HuH-7 (cell line): ENCODE measurements at regions not wholly inside any gene's neighbourhood (a gene's known extent, or its start where the extent isn't known, plus 50 kb on each side); places are given as distances from the start of the nearest gene placed in this dataset.
"Not testable (repeated sequence)": the region's sequence is repeated elsewhere in the genome, so short reads cannot be mapped to it uniquely, and the experiment has no call there.

Experiments
- DNase-seq: peaks from one replicate; pipeline ENCODE4 v3.0.0; 2011; ENCODE audit warnings: low spot score

GRCh38 chr2:129377078-129377469 lies 602.4 kb upstream of the RAB6C start:
- DNase-seq = no peak

DNA sequence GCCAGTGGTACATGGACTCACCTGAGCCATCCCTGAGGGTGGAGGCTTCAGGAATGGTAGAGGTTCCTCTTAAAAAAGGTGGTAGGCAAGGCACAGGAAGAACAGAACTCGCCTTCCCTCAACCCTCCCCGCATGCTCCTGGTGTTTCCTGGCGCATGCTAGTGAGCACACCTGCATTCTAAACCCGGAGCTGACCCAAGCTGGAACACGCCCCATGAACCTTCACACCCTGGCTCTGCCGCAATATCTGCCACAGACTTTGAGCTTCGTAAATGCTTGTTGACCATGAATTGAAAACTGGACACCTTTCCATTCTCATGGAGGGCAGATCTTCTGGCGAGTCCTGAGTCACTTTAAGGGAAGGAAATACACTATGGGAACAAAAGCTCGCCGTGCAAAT lies 601.3 kb upstream of the RAB6C start:
- DNase-seq = no peak

- no peak for DNase-seq
Observed at GRCh38 chr2:129379411-129379810, 600.1 kb upstream of the RAB6C start.

DNA sequence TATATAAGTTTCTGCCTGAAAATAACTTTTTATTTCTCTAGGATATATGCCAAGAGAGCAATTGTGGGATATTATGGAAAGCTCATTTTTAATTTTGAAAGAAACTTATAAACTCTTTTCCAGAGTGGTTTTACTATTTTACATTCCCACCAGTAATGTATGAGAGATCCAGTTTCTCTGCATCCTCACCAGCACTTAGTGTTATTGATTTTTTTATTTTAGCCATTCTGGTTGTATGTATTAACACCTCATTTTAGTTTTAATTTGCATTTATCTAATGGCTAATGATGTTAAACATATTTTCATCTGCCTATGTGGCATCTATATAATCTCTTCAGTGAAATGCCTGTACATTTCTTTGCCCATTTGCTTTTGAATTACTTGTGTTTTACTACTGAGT lies 597.7 kb upstream of the RAB6C start:
- DNase-seq = no peak

GRCh38 chr2:129388870-129389269 lies 590.6 kb upstream of the RAB6C start:
- no peak for DNase-seq

DNA sequence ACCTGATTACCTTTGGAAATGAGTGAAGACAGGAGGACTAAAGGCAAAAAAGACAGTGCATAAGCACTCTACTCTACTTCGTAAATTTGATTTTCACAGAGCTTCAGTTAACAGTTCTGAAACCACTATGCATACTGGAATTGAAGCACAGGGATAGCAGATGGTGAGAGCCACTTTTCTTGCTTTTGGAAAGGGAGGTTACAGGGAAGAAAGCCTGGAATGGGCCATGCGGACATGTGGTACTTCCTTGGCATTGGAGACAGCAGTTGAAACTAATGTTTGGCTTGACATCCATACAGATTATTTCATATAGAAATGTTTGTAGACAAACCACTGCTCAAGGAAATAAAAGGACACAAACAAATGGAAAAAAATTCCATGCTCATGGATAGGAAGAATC lies 585.6 kb upstream of the RAB6C start:
- DNase-seq = no peak

- DNase-seq = peak; percentile 8
Observed at GRCh38 chr2:129396980-129397599, 582.4 kb upstream of the RAB6C start.

DNA sequence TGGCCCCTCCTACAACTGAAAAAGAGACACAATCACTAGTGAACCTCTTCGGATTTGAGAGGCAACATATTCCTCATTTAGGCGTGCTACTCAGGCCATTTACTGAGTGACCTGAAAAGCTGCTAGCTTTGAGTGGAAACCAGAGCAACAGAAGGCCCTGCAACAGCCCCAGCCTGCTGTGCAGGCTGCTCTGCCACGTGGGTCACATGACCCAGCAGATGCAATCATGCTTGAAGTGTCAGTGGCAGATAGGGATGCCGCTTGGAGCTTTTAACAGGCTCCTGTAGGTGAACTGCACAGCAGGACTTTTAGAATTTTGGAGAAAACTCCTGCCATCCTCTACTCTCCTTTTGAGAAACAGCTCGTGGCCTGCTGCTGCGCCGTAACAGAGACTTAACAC lies 578.6 kb upstream of the RAB6C start:
- DNase-seq = no peak

DNA sequence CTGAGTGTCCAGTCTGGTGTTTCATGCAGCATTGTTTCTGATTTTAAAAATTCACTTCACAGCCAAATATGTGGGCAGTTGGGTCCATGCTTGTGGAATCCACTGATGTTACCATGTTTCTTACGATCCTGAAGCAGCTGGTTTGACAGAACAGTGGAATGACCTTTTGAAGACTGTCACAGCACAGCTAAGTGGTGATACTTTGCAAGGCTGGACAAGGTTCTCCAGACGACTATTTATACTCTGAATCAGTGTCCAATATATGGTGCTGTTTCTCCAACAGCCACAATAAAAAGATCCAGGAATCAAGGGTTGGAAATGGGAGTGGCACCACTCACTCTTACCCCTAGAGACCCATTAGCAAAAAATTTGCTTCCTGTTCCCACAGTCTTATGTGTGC lies 577.4 kb upstream of the RAB6C start:
- no peak for DNase-seq

- no peak for DNase-seq
Observed at GRCh38 chr2:129404000-129404685, 575.3 kb upstream of the RAB6C start.

DNA sequence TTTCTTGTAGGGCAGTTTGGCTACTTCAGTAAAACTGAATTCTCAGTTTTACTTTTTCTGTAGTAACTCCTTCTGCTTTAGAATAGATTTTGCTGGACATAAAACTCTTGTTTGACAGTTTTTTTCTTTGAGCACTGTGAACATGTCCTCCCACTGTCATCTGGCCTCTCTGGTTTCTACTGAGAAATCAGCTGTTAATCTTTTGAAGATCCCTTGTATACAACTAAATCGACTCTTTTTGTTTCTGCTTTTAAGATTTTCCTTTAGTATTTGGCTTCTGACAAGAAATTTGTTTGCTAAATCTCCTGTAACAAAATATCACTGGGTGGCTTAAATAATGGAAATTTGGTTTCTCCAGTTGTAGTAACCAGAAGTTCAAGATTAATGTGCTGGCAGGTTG lies 570.9 kb upstream of the RAB6C start:
- DNase-seq = no peak

GRCh38 chr2:129417041-129417440 lies 562.4 kb upstream of the RAB6C start:
- not testable (repeated sequence) for DNase-seq

DNA sequence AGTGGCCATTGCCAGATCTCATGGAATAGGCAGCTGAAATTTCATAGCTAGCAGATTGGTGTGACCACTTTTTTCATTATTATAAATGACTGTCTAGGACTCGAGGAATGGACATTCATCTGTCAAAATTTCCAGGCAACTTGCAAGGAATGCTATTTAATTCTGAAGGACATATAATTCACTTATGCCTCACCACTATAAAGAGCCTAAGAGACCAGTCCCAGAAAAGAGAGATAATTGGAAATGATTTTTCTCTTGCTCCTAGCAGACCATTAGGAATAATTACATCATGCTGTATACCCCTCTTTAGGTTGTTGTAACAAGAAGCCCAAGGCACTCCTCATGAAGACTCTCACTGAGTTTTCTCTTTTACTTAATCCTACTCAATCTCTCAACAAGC lies 557.4 kb upstream of the RAB6C start:
- DNase-seq = no peak

DNA sequence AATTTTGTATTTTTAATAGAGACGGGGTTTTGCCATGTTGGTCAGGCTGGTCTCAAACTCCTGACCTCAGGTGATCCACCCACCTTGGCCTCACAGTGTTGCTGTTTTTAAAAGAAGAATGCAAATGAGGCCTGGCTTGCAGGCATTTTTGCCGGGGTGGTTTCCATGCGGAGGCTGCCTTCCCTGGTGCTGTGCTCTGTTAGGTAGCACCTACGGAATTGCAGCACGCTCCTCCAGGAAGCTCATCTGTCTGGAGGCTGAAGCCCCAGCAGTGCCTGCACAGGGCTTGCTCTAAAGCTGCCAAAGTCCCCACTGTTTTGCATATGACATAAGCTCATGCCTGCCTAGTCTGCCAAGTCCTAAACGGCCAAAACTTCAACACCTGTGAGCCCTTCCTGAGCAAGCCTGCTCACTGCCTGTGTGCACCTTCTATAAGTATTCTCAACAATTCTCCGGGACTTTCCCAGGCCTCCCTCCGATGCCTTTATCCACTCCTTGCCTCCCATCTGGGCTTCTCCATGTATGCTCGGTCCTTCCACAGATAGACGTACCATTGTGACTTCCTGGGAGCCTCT lies 551.3 kb upstream of the RAB6C start:
- DNase-seq = no peak

DNA sequence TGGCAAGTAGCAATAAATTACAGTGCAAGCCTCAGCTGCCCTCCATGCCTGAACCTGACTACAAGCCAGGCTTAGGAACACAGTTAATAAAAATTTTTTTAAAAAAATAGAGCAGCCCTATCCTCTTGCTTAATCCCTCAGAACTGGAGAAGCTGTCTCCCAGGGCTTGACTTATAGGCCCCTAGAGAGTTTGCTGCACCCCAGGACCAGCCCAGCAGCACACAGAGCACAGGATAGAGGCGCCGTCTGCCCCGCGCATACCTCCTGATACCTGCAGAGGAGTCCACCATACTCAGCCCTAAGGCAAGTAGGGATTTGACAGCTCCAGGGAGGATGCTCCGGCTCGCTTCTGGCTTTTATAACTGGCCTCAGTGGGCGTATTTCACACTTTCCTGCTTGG lies 548.6 kb upstream of the RAB6C start:
- no peak for DNase-seq

GRCh38 chr2:129431881-129432280 lies 547.6 kb upstream of the RAB6C start:
- no peak for DNase-seq

- no peak for DNase-seq
Observed at GRCh38 chr2:129436809-129437208, 542.7 kb upstream of the RAB6C start.

DNA sequence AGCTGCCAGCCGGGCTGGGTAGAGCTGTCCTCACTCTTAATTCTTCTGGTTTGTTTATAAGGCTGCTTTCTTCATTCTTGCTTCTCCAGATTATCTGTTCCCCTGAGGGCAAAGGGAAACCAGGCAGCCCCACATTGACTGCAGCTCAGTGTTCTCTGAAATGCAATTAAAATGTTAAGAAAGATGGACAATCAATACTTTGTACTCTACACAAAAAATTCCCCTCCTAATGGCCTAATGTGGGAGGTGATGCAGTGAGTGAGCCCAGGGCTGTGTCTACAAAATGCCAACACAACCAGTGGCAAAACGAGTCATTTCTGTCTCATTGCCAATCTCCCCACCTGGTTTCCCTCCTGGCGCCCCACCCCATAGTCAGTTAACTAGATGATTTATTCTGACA lies 541.7 kb upstream of the RAB6C start:
- no peak for DNase-seq

DNA sequence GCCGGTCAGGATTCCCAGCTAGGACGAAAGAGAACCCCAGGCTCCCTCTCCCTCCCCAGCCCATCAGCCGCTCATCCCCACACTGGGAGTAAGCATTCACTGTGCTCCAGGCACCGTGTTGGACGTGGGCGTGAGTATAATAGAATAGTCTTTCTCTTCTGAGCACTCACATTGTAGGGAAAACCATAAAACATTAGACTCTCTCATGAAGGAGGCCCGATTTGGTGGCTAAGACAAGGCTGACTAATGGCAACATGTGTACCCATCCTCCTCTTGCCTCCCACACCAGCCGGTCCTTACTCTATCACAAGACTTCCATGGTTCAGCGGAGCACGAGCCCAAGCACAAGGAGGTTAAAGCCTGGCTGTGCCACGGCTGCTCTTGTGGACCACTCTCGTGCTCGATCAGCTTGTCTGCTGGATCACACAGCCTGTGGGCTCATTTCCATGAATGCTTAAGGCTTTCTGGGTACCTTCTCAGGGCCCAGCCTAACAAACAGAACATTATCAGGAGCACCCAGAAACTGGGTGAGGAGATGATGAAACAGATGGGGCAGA lies 540.9 kb upstream of the RAB6C start:
- no peak for DNase-seq

GRCh38 chr2:129439406-129440302 lies 539.8 kb upstream of the RAB6C start:
- DNase-seq = no peak

DNA sequence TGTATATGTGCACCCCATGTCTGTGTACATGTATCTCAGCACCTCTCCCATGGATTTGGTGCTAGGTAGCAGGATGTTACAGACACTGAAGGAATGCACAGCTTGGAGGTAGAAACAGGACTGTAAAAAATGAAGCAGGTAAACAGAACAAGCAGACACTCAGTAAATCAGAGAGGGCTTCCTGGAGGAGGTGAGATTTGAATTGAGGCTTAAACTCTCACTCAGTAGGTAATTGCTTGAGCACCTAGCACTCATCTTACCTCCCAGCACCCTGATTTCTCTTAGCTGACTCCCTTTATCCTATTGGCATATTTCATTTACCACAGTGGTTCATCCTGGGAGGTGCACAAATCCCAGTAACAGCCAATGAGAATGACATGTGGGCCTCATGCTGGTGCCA lies 537.9 kb upstream of the RAB6C start:
- no peak for DNase-seq

- DNase-seq = no peak
Observed at GRCh38 chr2:129443235-129443864, 536.1 kb upstream of the RAB6C start.
